GM19099 (cell line): ENCODE measurements at regions not wholly inside any gene's neighbourhood (a gene's known extent, or its start where the extent isn't known, plus 50 kb on each side); places are given as distances from the start of the nearest gene placed in this dataset.

Experiments used
- POLR2A ChIP-seq: IDR thresholded peaks from 3 replicates; pipeline ENCODE4 v1.6.1; 2011; ENCODE audit warnings: low read depth; ENCODE audit not compliant: insufficient read length; ENCODE audit errors: extremely low read depth

DNA sequence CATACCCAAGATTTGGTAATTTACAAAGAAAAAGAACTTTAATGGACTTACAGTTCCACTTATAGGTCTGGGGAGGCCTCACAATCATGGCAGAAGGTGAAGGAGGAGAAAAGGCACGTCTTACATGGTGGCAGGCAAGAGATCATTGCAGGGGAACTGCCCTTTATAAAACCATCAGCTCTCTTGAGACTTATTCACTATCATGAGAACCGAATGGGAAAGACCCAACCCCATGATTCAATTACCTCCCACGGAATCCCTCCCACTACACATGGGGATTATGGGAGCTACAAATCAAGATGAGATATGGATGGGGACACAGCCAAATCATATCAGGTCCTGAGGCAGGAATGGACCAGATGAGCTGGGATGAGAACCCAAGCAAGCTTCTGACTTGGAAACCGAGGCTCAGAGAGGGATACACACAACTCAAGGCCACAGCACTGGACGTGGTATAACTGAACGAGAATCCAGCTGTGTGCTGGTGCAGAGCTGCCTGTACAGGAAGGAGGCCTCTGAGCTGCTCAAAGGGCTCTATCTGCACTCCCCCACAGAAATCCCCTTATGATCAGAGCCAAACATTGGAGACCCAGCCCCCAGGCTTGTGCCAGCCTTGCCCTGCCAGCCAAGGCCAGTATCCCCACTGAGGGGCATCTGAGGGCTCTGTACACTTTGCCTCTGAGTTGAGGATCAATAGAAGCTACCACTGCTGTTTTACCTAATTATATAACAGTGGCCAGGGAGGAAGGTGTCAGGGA, 137.8 kb downstream of the CEBPB start:
- no peak for TF ChIP-seq POLR2A

DNA sequence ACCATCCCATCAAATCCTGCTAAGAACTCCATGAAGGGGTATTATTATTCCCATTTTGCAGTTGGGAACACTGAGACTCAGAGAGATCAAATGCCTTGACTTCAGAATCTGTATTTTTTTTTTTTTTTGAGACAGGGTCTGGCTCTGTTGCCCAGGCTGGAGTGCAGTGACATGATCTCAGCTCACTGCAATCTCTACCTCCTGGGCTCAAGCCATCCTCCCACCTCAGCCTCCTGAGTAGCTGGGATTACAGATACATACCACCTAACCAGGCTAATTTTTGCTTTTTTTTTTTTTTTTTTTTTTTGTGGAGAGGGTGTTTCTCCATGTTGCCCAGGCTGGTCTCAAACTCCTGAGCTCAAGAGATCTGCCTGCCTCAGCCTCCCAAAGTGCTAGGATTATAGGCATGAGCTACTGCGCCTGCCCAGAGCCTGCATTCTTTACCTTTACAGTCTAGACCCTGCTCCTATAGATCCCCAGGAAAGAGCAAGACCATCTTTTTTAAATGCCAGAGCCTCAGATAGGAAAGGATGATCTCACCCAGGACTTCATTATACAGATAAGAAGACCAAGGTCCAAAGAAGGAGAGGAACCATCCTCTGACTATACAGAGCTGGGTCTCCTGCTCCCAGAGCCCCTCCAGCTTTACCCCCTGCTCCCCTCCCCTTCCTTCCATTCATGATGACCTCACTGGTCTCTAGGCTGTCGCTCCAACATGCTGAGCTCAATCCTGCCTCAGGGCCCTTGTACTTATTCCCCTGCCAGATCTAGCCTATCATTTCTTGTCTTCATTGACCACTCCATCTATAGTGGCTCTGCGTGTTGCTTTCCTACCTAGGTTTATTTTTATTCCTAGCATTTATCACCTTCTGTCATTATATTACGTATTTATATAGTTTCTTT, 138.6 kb downstream of the CEBPB start:
- TF ChIP-seq POLR2A = no peak

DNA sequence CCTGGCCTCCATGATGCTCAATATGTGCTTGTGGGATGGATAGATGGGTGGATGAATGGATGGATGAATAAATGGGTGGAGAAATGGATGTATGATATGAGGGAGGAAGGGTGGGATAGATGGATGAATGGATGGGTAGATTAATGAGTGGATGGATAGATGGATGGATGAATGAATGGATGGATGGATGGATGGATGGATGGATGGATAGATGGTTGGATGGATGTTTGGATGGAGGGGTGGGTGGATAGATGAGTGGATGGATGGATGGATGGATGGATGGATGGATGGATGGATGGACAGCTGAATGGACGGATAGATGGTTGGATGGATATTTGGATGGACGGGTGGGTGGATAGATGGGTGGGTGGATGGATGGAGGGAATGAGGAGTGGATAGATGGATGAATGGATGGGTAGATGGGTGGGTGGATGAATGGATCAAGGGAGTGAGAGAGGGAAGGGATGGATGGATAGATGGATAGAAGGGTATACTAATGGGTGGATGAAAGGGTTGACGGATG, 139.4 kb downstream of the CEBPB start:
- no peak for TF ChIP-seq POLR2A

DNA sequence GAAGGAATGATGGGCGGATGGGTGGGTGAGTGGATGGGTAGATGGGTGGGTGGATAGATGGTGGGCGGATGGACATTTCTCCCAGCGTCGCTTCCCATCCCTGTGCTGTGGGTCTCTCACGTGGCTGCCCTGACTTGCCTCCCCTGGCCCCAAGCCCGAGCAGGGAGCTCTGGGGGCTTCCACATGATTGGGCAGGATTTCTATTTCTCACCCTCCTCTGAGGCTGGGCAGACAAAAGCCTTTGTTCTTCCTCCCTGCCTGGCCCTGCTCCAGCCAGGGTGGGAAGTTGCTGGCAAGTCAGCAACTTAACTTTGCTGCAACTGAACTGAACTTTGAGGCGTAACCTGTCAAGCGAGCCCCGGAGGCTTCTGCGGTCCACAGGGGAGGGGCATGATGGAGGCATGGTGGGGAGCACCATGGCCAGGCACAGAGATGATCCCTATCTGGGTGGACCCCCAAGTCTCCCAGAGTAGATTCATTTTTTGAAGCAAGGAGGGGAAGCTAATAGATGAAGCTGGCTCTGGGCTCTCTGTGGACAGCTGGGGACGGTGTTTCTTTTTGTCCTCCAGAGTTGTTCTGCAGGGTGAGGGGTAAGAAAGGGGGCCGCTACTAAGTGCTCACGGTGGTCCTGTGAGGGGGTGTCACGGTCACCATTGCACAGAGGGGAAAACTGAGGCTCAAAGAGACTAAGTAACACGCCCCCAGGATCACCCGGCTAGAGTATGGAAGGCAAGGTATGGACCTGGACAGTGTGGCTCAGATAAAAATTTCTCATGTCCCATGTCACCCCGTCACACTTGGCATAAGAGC, 140.1 kb downstream of the CEBPB start:
- TF ChIP-seq POLR2A = no peak

DNA sequence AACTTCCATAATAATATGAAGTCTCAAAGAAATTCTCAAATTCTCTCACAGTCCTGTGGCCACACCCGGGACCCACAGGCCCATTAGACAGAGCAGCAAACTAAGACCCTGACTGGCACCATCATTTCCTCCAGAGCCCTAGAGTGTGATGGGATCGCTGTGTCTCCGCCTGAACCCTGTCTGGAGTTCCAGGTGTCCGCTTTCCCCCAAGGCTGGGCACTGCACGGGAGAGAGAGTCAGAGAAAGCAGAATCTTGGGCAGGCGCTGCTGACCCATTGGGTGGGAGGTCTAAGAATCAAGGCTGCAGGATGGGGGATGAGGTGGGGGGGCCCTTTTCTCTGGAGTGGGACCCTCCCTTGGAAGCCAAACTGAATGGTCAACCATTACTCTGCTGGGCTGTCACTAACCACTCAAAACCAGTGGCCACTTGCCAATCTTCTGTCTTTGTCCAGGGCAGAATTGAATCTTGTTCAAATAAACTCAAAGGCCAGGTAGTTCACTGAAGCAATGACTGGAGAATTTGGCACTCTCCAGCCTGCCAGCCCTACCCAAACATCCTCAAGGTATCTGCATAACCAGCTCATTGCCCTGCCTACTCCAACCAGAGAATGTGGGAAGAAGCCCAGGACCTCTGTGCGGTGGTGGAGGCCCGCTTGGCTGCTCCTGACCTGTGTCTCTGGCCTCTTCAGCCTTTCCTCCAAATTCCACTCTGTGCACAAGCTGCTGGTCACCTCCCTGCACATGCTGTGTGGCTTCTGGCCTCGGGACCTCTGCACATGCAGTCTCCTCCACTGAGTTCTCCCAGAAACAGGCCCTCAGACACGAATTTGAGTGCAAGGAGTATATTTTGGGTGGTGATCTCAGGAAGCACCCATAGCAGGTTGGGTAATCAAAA, 141.1 kb downstream of the CEBPB start:
- TF ChIP-seq POLR2A = no peak

DNA sequence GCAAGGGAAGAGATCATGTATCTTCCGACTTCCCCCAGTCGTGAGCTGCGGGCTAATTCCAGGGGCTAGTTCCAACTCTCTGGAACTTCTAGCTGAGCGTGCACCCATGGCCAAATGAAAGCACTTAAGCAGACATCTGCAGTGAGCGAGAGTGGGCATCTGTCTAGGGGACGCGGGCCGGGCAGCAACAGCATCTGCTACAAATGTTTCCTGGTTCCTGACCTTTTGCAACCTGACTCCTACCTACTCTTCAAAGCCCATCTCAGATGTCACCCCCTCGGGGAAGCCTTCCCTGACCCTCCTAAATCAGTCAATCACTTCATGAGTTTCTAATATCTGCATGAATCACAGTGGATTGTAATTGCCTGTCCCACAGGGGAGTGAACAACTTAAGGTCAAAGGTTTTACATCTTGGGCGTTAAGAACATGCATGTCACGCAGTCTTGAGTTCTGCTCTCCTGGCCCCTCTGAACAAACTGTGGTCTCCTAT, 141.9 kb downstream of the CEBPB start:
- no peak for TF ChIP-seq POLR2A

DNA sequence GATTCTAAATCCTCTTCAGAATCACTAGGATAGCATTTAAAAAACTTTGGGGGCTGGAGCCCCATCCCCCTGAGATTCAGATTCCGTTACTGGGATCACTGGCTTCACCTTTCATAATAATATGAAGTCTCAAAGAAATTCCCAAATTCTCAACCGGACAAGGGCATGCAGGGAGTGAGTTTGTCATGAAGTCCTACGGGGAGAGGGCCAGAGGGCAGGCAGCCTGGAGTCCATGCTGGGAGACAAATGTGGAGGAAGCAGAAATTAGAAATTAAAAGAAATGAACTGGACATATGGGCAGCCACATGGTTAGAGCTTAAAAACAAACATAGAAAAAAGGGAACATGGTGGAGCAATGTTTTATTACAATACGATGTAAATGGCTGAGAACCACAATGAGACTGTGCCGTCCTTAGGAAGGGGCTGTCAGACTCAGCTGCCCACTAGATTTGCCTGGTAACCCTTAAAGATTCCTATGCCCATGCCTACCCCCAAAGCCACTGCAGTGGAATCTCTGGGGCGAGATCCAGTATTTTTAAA, 142.6 kb downstream of the CEBPB start:
- TF ChIP-seq POLR2A = no peak

DNA sequence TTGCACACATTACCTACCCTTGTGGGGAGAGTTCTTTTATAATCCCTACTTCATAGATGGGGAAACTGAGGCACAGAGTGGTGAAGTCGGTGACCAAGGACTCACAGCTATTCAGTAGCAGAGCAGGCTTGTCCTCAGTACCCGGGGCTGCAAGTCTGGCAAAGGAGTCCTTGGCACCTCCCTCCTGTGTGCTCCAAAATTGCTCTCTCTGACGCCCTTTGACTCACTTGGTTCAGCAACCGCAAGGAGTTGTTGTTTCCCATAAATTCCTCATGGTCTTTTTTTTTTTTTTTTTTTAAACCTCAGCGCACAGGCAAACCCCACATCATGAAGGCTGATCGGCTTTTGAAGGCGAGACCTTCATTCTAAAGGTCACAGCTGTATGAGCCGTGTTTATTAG, 143.2 kb downstream of the CEBPB start:
- TF ChIP-seq POLR2A = no peak

DNA sequence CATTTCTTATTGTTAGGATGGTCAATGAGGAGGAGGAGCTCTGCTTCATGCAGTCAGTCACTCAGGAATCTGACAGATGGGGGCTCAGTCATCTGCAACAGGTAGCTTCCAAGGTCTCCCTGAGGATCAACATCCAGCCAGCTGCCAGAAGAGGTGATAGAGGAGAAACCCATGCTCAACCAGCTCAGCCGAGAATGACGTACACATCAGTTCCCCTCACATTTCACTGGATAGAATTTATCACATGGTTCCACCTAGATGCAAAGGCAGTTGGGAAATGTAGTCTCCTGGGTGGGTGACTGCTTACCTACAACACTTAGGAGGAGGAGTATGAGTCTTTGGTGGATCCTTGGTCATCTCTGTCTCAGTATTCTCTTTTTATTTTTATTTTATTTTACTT, 144.5 kb downstream of the CEBPB start:
- no peak for TF ChIP-seq POLR2A

DNA sequence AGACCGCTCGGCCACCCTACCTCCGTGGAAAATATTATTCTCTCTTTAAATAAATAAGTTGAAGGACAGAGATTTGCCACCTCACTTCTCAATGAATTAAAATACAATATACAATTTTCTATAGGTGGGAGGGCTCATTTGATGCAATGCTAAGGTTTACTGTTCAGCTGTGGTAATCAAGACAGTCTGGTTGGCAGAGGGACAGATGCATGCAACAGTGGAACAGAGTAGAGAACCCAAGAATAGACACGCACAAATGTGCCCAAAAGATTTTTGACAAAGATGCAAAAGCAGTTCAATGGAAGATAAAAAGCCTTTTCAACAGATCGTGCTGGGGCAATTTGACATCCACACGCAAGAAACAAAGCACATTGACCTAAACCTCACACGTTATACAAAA, 145.2 kb downstream of the CEBPB start:
- TF ChIP-seq POLR2A = no peak

DNA sequence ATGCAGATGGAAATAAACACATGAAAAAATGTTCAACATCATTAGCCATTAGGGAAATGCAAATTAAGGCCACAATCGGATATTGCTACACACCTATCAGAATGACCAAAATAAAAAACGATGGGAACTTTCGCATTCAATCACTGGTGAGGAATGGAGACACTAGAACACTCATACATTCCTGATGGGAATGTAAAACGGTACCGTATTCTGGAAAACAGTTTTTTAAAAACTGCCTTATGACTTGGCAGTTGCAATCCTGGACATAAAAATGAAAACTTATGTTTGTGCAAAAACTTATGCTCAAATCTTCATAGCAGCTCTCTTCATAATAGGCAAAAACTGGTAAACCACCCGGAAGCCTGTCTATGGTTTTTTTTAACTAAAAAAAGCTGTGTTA, 146.0 kb downstream of the CEBPB start:
- TF ChIP-seq POLR2A = no peak

DNA sequence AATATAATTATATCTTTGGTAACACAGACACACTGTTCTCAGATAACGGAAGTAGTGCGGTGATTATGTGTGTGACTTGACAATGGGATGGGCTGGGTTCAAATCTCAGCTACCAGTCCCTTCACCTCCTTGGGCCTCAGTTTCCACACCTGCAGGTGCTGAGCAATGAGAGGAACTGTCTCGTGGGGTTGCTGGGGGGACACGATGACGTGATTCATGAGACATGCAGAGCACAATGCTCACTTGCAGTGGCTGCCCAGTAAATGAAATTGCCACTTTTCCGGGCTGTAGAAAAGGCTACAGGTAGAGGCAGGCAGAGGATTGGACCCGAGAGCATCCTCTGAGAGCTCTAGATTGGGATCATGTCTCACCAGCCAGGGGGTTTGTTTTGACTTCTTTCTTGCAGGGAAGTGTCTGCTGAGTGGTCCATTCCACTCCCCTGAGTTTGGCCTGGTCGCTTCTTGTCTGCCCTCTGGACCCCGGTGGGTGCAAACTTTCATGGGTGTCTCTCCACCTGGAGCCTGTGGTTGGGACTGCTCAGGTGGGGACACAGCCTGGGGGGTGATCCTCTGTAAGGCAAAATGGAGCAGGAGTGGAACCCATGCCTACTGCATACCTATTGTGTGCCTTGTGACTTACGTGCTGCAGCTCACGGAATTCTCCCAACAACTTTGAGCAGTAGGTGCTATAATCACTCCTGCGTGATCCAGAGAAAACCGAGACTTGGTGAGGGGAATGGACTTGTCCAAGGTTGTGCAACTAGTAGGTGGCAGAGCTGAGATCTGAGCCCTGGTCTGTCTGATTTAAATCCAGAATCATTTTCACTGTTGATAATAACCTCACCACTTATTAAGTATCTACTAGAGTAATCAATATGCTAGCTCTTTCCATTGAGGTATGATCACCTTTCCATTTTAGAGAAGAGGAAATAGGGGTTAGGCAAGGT, 147.2 kb downstream of the CEBPB start:
- TF ChIP-seq POLR2A = no peak

DNA sequence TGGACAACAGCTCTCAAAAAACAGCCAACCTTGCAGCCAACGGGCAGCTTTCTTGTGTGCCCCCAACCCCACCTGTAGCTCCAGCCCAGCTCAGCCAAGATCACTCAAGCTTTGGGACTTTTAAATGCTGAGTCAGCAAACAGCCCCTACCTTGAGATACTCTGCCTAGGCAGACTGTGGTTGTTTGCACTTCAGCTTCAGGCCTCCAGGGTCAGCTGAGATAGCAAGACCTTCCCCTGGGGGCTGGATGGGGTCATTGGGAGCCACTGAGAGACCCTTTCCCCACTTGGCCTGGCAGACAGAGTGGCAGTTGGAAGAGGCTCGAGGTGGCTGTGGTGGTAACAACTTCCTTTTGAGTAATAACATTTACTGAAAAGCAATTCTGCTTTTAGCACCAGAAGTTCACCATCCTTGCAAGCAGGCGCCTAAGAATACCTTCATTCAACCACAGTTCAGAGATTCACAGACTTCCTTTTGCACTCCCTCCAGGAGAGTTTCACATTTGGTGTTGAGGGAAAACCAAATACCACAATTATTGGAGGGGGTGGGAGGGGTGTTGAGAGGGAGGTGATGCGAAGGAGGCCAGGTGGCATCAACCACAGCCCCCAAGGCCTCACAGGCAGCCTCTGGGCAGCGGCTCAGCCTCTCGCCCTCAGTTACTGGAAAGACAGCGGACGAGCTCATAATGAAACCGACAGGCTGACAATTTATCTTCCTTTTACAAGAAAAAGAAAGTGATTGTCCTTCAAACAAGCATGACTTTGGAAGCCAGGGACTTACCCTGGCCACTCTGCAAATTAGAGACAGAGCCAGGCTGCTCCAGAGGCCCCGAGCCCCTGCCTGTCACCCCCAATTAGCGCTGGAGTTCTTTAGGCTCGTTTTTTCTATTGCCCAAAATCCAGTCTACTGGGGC, 148.1 kb downstream of the CEBPB start:
- peak; percentile 13 for TF ChIP-seq POLR2A
